HG03342 (cell line): ENCODE measurements at regions not wholly inside any gene's neighbourhood (a gene's known extent, or its start where the extent isn't known, plus 50 kb on each side); places are given as distances from the start of the nearest gene placed in this dataset.
"Not testable (repeated sequence)": the region's sequence is repeated elsewhere in the genome, so short reads cannot be mapped to it uniquely, and the experiment has no call there.

ENCODE experiments used
- ATAC-seq: cut with Tn5 transposase; IDR thresholded peaks from one replicate; pipeline ENCODE4 v1.9.1; 2021; ENCODE audit warnings: mild to moderate bottlenecking, moderate library complexity; ENCODE audit not compliant: unreplicated experiment

GRCh38 chrX:39487969-39488330, 609.8 kb downstream of the BCOR start:
- ATAC-seq, result no peak

- ATAC-seq, result peak; percentile 67
Observed at GRCh38 chrX:39491548-39492297, 606.0 kb downstream of the BCOR start.

- no peak for ATAC-seq
Observed at GRCh38 chrX:39492497-39493162, 605.1 kb downstream of the BCOR start.

- ATAC-seq, result no peak
Observed at GRCh38 chrX:39493168-39493567, 604.6 kb downstream of the BCOR start.

- not testable (repeated sequence) for ATAC-seq
Observed at GRCh38 chrX:39497117-39497516, 600.6 kb downstream of the BCOR start.

GRCh38 chrX:39497702-39498265, 600.0 kb downstream of the BCOR start:
- ATAC-seq, result no peak

- no peak for ATAC-seq
Observed at GRCh38 chrX:39499996-39500395, 597.8 kb downstream of the BCOR start.

GRCh38 chrX:39501822-39502221, 595.9 kb downstream of the BCOR start:
- no peak for ATAC-seq

- ATAC-seq, result no peak
Observed at GRCh38 chrX:39502486-39502885, 595.3 kb downstream of the BCOR start.

GRCh38 chrX:39504227-39504626, 593.5 kb downstream of the BCOR start:
- ATAC-seq, result no peak

- no peak for ATAC-seq
Observed at GRCh38 chrX:39504850-39505259, 592.9 kb downstream of the BCOR start.

- no peak for ATAC-seq
Observed at GRCh38 chrX:39506131-39506530, 591.6 kb downstream of the BCOR start.

- ATAC-seq, result no peak
Observed at GRCh38 chrX:39507034-39507433, 590.7 kb downstream of the BCOR start.

GRCh38 chrX:39507617-39508299, 590.0 kb downstream of the BCOR start:
- ATAC-seq, result no peak

- no peak for ATAC-seq
Observed at GRCh38 chrX:39508300-39508692, 589.5 kb downstream of the BCOR start.

- no peak for ATAC-seq
Observed at GRCh38 chrX:39509157-39509556, 588.6 kb downstream of the BCOR start.

- no peak for ATAC-seq
Observed at GRCh38 chrX:39513836-39514235, 583.9 kb downstream of the BCOR start.

- no peak for ATAC-seq
Observed at GRCh38 chrX:39514801-39515200, 583.0 kb downstream of the BCOR start.

- ATAC-seq, result no peak
Observed at GRCh38 chrX:39516427-39516841, 581.3 kb downstream of the BCOR start.

- no peak for ATAC-seq
Observed at GRCh38 chrX:39518476-39519029, 579.2 kb downstream of the BCOR start.

GRCh38 chrX:39519030-39519488, 578.7 kb downstream of the BCOR start:
- no peak for ATAC-seq
